HEK293T (cell line): ENCODE measurements at regions not wholly inside any gene's neighbourhood (a gene's known extent, or its start where the extent isn't known, plus 50 kb on each side); places are given as distances from the start of the nearest gene placed in this dataset.

Experiments used
- ARNT ChIP-seq: fragments of 450-650 bp; IDR thresholded peaks from 2 replicates; pipeline ENCODE4 v1.6.1; 2017; ENCODE audit warnings: mild to moderate bottlenecking
- FOXA1 ChIP-seq: fragments of 450-650 bp; IDR thresholded peaks from 2 replicates; pipeline ENCODE4 v1.6.1; 2016; ENCODE audit warnings: mild to moderate bottlenecking
- NFRKB ChIP-seq: fragments of 450-650 bp; IDR thresholded peaks from 2 replicates; pipeline ENCODE4 v1.6.1; 2016; ENCODE audit warnings: mild to moderate bottlenecking, moderate library complexity
- TARDBP ChIP-seq: fragments of 450-650 bp; IDR thresholded peaks from 2 replicates; pipeline ENCODE4 v1.6.1; 2016

- TF ChIP-seq NFRKB (no peak), TARDBP (no peak), FOXA1 (no peak), ARNT (no peak)
These were observed 249.0 kb upstream of the CHD1 start for GRCh38 chr5:99177796-99178195.
